ENCODE measurements at regions not wholly inside any gene's neighbourhood (a gene's known extent, or its start where the extent isn't known, plus 50 kb on each side); places are given as distances from the start of the nearest gene placed in this dataset.

GRCh38 chr1:96365076-96365475, 356.5 kb upstream of the PTBP2 start:
- no peaks in the 10 kb centered on the region for H3K9me3 ChIP-seq
- intact Hi-C loops (cut with DNase I; ENCODE audit: low total_unique reads) (no loop called here), in situ Hi-C loops (cut with MboI; ENCODE audit: low pct_ligation_motif_present in 1 of 4, low pct_unique_long_range_greater_than_20kb in 1 of 4, low sequenced_read_pairs in 3 of 4) (no loop called here)
- H3K36me3 ChIP-seq = no peaks in the 10 kb centered on the region
- TF ChIP-seq EP300 (IDR thresholded peaks at IDR 0.05; ENCODE audit: low read depth) (no peak), POLR2AphosphoS5 (IDR thresholded peaks at IDR 0.05) (no peak), CTCF (IDR thresholded peaks at IDR 0.05) (no peak), POLR2A (IDR thresholded peaks at IDR 0.05) (no peak)
- no peak for DNase-seq
- 14 to 40% methylated on average over 1 of the region's 1 CpG for WGBS, 2 donors (ENCODE audit: low coverage in 1 of 2)
- no peak overlapping the region for H3K4me3 ChIP-seq
- H3K4me1 ChIP-seq = no peaks in the 10 kb centered on the region
- no peak overlapping the region for H3K27ac ChIP-seq
- H3K27me3 ChIP-seq = no peaks in the 10 kb centered on the region

DNA sequence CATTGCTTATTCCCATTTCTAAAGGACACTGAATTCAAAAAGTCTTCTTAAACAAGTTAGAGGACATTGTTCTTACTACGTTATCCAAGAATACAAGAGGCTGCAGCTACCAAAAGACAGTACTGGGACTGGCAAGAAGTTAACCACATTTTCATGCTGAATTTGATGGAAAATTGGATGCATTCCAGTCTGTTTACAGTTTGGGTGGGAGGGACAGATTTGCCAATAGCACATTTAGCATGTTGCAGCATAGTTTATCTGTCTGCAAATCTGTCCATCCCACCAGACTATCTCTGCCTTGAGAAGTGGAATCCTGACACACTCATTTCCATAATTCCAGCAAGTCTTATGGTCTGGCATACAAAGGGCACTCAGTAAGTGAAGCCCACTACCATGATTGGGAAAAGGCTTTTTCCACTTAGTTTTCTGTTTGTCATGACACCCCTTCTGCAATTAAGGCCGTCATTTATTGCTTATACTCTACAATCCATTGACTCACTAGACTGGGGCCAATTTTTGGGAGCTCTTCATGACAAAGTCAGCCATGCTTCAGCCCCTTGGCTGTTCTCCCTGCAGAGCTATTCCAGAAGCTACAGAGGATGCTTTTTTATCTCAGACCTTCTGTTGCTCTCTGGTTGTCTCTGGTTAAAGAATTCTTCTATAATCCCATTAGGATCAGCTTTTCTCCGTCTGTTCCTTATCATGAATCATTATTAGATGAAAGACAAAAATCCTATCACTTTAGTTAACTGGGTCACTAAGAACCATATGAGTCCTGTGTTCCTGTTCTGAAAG, 355.8 kb upstream of the PTBP2 start:
- TF ChIP-seq POLR2AphosphoS5 (IDR thresholded peaks at IDR 0.05) = no peak
- TF ChIP-seq EP300 (IDR thresholded peaks at IDR 0.05; ENCODE audit: low read depth) = no peak
- in situ Hi-C loops (cut with MboI; ENCODE audit: low pct_ligation_motif_present in 1 of 4, low pct_unique_long_range_greater_than_20kb in 1 of 4, low sequenced_read_pairs in 3 of 4) = no loop called here
- 49 to 76% methylated on average over 2 to 3 of the region's 3 CpGs for WGBS, 2 donors (ENCODE audit: low coverage in 1 of 2)
- no peak for DNase-seq
- no peaks in the 10 kb centered on the region for H3K4me1 ChIP-seq
- H3K36me3 ChIP-seq = no peaks in the 10 kb centered on the region
- no peak overlapping the region for H3K27ac ChIP-seq
- no peak overlapping the region for H3K4me3 ChIP-seq
- intact Hi-C loops (cut with DNase I; ENCODE audit: low total_unique reads) = no loop called here
- H3K27me3 ChIP-seq = no peaks in the 10 kb centered on the region
- H3K9me3 ChIP-seq = no peaks in the 10 kb centered on the region

DNA sequence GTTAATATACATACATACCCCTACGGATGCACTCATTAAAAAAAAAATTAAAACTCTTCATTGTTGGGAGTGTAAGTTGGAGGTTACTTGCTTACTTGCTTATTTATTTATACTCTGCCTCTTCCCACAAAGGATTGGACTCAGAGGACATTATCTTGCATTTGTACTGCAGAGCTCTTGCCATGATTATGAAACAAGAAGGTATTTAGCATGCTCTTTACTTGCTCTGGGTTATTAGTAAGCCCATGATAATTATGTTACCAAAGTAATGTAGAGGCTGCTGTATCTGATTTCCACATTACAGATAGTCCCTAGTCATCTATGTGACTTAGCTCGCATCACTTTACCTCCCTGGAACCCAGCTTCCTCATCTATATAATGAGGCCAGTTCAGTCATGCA, 355.1 kb upstream of the PTBP2 start:
- TF ChIP-seq POLR2AphosphoS5 (IDR thresholded peaks at IDR 0.05) (no peak), POLR2A (IDR thresholded peaks at IDR 0.05) (no peak), CTCF (IDR thresholded peaks at IDR 0.05) (no peak), EP300 (IDR thresholded peaks at IDR 0.05; ENCODE audit: low read depth) (no peak)
- H3K27me3 ChIP-seq = no peaks in the 10 kb centered on the region
- 93 to 94% methylated on average over 2 of the region's 2 CpGs for WGBS, 2 donors (ENCODE audit: low coverage in 1 of 2)
- in situ Hi-C loops (cut with MboI; ENCODE audit: low pct_ligation_motif_present in 1 of 4, low pct_unique_long_range_greater_than_20kb in 1 of 4, low sequenced_read_pairs in 3 of 4) = no loop called here
- intact Hi-C loops (cut with DNase I; ENCODE audit: low total_unique reads) = no loop called here
- no peak for DNase-seq
- no peak overlapping the region for H3K4me3 ChIP-seq
- no peaks in the 10 kb centered on the region for H3K4me1 ChIP-seq
- H3K9me3 ChIP-seq = no peaks in the 10 kb centered on the region
- H3K27ac ChIP-seq = no peak overlapping the region
- H3K36me3 ChIP-seq = no peaks in the 10 kb centered on the region

DNA sequence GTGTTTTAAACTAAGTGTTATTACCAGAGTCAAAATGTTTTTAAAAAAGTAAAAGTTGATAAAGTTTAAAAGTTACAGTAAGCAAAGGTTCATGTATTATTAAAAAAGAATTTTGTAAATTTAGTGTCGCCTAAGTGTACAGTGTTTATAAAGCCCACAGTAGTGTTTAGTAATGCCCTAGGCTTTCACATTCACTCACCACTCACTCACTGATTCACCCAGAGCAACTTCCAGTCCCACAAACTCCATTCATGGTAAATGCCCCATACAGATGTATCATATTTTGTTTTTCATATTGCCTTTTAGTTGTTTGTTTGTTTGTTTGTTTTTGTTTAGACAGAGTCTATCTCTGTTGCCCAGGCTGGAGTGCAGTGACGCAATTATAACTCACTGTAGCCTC, 353.8 kb upstream of the PTBP2 start:
- Histone ChIP-seq H3K27me3 (no peaks in the 10 kb centered on the region), H3K9me3 (no peaks in the 10 kb centered on the region), H3K36me3 (no peaks in the 10 kb centered on the region), H3K4me1 (no peaks in the 10 kb centered on the region), H3K27ac (no peak overlapping the region), H3K4me3 (no peak overlapping the region)
- intact Hi-C loops (cut with DNase I; ENCODE audit: low total_unique reads) (no loop called here), in situ Hi-C loops (cut with MboI; ENCODE audit: low pct_ligation_motif_present in 1 of 4, low pct_unique_long_range_greater_than_20kb in 1 of 4, low sequenced_read_pairs in 3 of 4) (no loop called here)
- no peak for DNase-seq
- WGBS, 2 donors (ENCODE audit: low coverage in 1 of 2) = 75 to 88% methylated on average over 2 of the region's 2 CpGs
- TF ChIP-seq CTCF (IDR thresholded peaks at IDR 0.05) = no peak
- TF ChIP-seq POLR2A (IDR thresholded peaks at IDR 0.05) = no peak
- no peak for TF ChIP-seq POLR2AphosphoS5 (IDR thresholded peaks at IDR 0.05)
- no peak for TF ChIP-seq EP300 (IDR thresholded peaks at IDR 0.05; ENCODE audit: low read depth)

- in situ Hi-C loops (cut with MboI; ENCODE audit: low pct_ligation_motif_present in 1 of 4, low pct_unique_long_range_greater_than_20kb in 1 of 4, low sequenced_read_pairs in 3 of 4) = no loop called here
- intact Hi-C loops (cut with DNase I; ENCODE audit: low total_unique reads) = no loop called here
- WGBS, 2 donors (ENCODE audit: low coverage in 1 of 2) = 75 to 78% methylated on average over 4 to 5 of the region's 5 CpGs
These were observed 350.8 kb upstream of the PTBP2 start for GRCh38 chr1:96370757-96371156.

More at GRCh38 chr1:96370757-96371156, 350.8 kb upstream of the PTBP2 start:
- Histone ChIP-seq H3K4me3 (no peak overlapping the region), H3K27me3 (no peaks in the 10 kb centered on the region), H3K27ac (no peak overlapping the region), H3K36me3 (no peaks in the 10 kb centered on the region), H3K4me1 (no peaks in the 10 kb centered on the region), H3K9me3 (no peaks in the 10 kb centered on the region)
- no peak for TF ChIP-seq EP300 (IDR thresholded peaks at IDR 0.05; ENCODE audit: low read depth)
- TF ChIP-seq POLR2AphosphoS5 (IDR thresholded peaks at IDR 0.05) = no peak
- no peak for TF ChIP-seq CTCF (IDR thresholded peaks at IDR 0.05)
- no peak for TF ChIP-seq POLR2A (IDR thresholded peaks at IDR 0.05)
- DNase-seq = no peak
